Ureter (tissue), 1 donor: ENCODE measurements at regions not wholly inside any gene's neighbourhood (a gene's known extent, or its start where the extent isn't known, plus 50 kb on each side); places are given as distances from the start of the nearest gene placed in this dataset.
A peak's percentile ranks its signal among the peaks of the same experiment; 100 is the strongest.
"Not testable (repeated sequence)": the region's sequence is repeated elsewhere in the genome, so short reads cannot be mapped to it uniquely, and the experiment has no call there.

Experiments used
- DNase-seq: peaks from one replicate; pipeline ENCODE4 v3.0.0-alpha.2; 2020; ENCODE audit warnings: low spot score
- donor health status: DM: yes; HTN: yes; CAD: no.

DNA sequence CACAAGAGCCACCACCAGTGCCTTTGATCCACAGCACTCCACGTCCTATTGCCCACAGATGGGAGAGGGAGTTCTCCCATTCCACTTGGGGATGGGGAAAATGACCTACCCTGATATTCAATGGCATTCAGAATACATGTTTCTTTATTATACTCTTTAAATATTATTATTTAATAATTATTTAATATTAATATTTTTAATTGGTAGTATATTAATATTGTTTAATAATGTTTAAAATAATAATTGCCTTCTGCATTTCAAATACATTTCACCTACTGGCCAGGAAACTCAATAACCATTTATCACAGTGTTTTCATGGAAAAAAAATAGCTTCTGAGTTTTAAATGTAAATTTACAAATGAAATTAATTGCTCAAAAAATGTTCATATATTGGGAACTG is 127.4 kb upstream of the G2E3 start:
- DNase-seq = no peak

DNA sequence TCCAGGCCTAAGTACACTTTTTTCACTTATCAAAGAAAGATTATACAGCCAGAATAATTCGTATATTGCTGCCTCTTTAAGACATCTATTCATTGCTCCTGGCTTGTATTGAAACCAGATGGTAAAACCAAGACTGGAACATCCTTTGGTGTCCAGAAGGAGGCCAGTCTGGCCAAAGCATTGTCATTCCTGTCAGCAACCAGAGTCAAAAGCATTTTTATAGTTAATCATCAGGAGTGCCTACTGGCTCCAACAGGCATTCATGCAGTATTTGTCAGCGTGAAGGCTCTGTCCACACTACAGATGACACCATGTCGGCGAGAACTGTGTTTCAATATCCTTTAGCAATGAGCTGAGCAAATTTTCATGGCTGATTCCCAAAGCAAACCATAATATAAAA is 118.0 kb upstream of the G2E3 start:
- no peak for DNase-seq

DNA sequence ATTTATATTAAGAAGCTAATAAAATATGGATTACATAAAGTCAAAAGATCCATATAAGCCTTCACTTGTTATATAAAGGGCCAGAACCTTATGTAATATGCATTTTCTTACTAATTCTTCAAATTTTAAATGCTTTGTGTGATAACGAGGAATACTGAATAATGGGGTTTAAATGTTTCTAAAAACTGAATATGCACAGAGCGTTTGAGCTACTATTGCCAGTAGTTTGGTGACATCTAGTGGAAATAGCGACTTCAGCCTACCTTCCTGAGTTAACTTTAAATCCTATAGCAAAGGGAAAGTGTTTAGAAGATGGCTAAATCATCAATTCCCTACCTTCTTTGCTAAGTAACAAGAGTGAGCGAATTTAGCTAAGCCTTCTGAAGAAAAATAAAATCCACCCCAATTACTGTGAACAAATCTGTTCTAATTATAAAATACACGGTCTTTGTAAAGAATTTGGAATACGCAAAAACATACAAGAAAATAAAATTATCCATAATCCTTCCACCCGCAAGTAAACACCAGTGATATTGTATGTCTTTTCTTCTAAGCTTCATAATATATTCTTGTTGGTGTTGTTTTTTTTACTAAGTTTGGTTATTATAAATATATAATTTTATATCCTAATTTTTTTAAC is 115.5 kb upstream of the G2E3 start:
- no peak for DNase-seq

DNA sequence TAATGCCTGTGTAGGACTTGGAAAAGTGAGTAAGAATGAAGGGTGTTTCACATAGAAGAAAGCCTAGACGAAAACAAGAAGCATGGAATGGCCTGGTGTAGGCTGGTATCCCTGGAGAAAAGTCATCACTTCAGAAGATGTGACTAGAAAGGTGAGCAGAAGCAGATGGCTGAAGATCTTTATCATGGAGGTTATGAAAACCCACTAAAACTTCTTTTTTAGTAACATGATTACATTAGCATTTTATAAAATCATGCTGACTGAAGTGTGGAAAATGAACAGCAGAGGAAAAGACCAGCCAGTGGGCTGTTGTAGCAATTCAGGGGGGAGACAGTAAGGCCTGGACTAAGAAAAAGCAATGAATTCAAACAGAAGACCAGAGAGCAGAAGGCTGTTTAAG is 114.5 kb upstream of the G2E3 start:
- DNase-seq = no peak

DNA sequence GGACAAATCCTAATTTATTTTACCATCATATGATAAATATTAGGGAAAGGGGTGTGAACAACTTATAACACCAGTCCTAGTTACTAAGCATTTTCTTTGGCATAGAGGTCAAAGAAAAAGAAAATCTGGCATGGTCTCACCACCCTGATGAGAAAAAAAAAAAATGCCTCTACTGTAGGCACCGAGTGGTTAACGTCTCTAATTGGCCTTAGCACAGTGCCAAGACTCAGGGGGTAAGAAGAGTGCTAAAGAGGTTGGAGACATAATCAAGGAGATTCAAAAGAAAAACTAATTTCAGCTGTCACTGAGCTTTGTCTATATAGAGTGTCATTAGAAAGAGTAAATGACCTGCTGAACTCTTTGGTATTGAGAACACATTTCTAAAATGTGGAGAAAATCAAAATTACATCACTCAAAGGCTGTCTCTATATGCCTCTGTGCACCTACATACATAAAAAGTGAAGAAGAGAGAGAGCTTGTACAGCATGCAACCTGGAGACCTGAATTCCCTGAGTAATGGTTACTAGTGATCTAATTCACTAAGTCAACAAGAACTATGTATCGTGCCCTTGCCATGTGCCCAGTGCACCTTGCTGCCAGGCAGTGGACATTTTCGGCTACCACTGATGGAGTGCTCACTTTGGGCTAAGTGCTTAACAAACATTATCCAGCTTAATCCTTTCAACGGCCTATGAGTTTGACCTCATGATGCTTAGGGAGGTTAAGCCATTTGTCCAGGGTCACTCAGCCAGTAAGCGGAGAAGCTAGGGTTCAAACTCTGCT is 113.8 kb upstream of the G2E3 start:
- no peak for DNase-seq

DNA sequence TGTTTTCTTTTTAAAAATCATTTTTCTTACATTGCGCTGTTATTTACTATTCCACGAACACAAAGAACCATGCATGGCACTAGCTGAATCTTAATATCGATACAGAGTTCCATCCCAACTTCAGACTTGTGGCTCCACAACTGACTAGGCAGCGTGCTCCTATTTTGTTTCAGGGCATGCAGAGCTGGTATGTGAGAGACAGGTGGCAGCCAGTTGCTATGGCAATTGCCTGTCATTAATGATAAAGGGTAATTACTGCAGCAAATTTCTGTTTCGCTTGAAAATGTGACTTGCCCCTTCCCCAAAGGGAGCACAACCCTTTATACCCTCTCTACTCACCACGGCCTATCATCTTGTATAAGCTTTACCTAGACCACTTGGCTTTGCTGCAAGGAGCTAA is 113.1 kb upstream of the G2E3 start:
- DNase-seq = no peak

DNA sequence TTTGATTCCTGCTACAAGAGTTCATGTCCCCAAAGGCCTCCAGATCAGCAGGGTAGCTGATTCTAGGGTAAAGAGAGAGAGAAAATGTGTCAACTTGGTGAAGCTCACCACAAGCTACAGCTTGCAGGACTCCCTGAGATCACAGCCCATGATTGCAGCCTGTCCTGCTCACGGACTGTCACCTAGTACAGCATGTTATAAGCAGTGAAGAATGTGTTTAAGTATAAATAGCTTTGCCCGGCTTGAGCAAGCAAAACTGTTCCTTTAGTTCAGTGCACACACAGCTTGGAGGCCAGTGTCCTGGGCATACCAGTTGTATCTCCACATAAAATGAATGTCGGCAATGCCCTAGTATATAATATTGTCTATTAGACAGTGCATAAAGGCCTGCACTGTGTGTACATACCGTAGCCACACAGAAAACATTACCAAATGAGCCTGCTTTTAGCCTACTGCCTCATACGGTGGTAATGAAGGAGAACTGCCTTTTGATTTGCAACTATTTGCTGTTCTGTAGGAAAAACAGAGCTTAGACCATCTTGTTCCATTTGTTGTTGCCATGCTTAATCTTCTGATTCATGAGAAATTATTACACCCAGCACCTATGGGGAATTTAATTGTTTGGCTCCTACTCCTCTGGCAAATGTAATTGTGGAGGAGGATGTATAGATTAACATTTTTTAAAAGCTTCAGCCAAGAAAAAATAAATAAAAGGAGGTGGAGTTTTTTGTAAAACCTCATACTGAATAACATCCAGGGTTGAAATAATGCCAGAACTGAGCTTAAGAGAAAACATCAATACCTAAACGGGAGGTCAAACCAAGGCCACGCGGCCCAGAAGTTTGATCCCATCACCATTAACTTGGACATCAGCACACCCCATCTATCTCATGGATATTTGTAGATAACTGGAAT is 108.1 kb upstream of the G2E3 start:
- DNase-seq = peak; percentile 58

DNA sequence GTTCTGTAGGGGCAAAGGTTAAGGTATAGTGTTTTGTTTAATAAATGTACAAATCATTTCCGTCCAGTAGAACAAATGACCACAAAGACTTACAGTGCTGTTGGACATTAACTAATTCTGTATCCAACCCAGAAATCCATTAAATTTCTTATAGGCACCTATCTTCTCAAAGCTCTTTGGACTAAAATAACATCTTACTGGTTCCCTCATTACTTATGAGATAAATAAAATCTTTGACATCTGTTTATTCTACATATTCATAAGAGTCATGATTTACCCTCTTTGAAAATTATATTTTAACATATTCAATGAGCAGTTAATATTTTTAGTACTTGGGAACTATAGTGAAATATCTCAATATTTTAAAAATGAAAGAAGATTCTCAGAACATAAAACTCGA is 102.7 kb upstream of the G2E3 start:
- no peak for DNase-seq

DNA sequence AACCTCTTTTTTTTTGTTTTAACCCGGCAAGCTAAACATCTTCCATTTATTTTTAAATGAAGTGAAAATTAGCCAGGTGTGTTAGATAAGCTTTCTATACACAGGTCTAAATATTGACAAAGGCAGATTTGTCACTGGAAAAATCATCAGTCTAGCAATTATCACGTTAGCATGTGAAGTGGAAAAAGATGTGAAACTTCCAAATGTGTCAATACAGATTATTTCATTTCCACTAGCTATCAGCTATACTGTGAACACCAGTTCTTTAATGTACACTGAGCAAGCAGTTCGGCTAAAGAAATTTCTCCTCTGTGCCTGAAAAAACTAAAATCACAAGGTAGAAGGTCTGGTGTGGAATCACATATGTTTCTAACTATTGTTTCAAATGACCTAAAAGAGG is 96.6 kb upstream of the G2E3 start:
- no peak for DNase-seq

DNA sequence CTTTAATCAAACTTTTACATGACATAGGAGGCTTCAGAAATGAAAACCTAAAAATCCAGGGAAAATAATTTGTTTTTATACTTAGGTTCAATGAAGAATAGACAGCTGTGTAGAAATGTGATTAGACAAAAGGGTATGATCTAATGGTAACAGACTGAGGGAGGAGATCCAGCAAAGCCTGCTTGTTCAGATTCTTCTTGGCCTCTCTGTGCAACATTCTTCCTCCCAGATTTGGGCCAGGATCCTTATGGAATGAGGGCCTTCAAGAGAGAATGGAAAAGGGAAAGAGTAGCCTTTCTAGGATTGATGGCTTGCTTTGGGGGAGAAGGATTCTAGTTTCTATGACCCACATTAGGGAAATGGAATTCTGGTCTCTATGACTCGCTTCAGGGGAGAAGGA is 94.5 kb upstream of the G2E3 start:
- DNase-seq = no peak

DNA sequence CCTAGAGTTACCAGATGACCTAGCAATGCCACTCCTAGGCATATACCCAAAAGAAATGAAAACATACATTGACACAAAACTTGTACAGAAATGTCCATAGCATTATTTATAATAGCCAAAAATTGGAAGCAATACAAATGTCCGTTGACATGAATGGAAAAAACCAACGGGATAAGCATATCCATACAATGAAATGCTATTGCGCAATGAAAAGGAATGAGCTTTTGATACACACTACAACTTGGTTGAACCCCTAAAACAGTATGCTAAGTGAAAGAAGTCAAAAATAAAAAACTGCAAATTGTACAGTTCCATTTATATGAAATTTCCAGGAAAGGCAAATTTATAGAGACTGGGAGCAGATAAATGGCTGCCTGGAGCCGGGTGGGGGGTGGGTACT is 90.6 kb upstream of the G2E3 start:
- DNase-seq = no peak

DNA sequence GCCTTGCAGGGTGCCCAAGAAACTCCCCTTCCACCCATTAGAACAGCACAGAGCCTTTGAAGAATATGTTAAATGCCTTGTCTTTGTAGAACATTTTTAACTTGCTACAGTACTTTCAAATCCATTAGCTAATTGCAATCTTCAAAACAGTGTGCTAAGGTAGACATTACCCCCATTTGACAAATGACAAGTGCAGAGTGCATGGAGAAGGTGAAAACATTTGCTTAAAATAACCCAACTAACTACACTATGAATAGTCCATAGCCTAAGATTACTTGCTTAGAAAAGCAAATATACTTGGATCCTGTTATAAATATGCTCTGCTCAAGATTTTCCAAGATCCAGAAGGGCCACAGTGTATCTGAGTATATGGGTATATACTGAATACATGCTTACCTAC is 87.0 kb upstream of the G2E3 start:
- no peak for DNase-seq

DNA sequence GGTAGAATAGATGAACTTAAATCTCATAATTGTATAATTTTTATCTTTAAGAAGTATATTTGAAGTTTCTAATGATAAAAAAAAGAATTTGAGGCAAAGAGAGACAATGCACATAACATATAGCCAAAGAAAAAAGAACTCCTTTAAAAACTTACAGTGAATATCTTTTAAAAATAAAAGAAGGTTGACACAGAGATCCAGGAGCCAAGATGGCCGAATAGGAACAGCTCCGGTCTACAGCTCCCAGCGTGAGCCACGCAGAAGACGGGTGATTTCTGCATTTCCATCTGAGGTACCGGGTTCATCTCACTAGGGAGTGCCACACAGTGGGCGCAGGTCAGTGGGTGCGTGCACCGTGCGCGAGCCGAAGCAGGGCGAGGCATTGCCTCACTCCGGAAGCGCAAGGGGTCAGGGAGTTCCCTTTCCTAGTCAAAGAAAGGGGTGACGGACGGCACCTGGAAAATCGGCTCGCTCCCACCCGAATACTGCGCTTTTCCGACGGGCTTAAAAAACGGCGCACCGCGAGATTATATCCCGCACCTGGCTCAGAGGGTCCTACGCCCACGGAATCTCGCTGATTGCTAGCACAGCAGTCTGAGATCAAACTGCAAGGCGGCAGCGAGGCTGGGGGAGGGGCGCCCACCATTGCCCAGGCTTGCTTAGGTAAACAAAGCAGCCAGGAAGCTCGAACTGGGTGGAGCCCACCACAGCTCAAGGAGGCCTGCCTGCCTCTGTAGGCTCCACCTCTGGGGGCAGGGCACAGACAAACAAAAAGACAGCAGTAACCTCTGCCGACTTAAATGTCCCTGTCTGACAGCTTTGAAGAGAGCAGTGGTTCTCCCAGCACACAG is 84.9 kb upstream of the G2E3 start:
- not testable (repeated sequence) for DNase-seq

DNA sequence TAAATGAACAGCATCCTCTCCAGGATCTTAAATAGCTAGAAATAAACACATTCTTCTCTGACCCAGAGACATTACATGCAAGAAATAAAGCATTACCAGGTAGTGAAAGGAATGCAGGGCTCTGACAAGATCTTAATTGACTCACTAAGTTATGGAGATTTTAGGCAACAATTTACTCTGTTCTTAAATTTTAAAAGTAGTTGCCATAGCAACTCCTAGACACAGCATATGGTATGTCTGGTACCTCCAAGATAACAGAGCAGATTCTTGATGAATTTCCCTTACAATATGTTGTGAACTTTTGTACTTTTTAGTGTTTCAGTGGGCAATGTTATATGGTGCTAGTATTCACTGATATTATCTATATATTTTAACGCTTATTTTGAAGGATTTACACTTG is 76.7 kb upstream of the G2E3 start:
- DNase-seq = no peak

DNA sequence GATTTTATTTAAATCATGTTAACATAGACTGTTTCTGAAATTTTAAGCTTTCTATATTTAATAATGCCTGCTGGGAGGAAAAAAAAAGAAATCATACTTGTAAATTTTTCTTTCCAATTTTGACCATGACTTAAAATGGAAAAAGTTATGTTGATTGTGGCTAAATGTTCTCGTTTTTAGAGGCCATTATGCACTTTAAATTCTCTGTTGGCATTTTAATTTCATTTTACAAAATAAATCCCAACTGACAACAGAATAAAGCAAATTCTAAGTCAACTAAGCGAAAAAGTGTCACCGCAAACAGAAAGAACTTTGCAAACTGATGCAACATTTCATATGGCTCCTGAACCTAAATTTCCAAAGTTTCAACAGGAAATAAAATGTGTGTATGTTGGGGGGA is 74.8 kb upstream of the G2E3 start:
- no peak for DNase-seq

DNA sequence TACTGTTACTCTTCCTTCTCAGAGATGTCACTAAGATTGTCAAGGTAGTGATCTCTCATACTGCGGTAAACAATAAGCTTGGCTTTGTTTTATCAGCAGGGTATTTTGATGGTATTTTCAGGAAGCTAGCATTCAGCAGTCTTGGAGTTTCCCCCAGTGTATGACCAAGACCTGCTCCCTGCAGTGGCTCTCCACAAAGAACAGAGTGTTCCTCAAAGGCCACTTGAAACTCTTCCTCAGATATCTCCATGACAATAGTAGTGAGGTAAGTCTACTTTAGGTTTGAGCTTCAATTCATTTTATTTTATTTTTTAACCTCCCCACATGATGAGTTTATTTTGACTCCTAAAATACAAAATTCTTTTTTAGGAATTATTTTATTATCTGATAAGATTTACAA is 74.0 kb upstream of the G2E3 start:
- no peak for DNase-seq

DNA sequence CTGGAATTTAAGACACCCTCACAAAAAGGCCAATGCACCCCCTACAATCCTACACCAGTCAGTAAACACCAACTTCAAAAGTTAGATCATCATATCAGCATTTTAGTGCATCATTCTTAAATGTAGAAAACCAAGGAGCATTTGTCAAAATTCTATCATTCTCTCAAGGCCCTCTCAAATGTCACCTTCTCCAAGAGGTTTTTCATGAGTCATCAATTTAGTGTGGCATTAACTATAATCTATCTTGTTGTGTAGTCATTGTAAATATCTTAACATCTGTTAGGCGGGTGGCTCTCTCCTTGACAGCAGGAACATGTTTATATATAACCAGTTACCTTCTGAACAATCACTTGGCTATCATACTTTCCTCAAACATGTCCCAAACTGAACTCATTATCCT is 62.1 kb upstream of the G2E3 start:
- no peak for DNase-seq

DNA sequence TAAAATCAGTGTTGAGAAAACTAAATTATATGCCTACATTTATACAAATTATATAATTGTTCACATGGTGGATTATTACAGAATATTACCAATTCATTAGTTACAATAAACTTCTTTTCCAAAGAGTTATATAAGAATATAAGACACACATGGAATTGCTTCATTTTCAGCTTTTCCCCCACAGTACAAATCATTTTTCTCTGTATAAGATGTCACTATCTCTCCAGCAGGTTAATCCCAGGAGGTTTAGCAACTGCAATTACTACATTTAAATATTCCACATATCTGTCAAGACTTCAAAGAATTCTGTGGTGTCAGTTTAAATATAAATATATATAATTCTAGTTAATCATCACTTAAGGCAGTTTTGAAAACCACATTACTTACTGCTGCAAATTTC is 59.6 kb upstream of the G2E3 start:
- no peak for DNase-seq

DNA sequence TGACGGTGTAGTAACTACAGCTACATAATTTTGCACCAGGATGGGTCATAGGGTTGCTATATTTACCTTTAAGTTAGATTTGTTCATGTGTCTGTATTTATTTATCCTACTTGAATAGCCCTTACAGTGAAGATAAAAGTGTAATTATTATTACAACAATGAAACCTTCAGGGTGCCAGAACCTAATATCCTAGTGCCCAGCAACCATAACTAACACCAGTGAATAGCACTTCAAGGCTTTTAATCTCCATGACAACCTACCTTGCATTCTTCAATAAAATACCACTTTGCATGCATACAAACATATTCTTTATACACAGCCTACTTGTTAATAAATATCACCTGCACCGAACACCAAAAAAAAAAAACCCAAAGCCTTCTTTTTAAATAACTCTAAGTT is 58.7 kb upstream of the G2E3 start:
- no peak for DNase-seq

DNA sequence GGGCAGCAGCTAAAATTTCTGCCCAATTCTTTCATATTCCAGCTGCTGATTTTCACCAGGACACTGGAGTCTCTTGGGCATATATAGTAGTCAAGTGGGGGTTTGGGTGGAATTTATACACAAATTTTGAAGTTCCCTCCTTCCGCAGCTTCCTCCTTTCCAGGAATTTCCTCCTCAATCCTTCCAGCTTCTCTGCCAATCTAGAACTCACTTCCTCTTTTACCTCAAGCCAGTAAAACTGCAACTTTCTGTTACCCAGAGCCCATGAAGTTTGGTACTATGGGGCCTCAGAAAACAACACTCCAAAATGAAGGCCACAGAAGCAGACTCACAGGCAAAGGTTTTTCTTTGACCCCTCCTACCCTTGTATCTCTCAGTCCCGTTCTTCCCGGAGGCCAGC is 51.7 kb upstream of the G2E3 start:
- no peak for DNase-seq
